Erythroblast (primary cell): ENCODE measurements at regions not wholly inside any gene's neighbourhood (a gene's known extent, or its start where the extent isn't known, plus 50 kb on each side); places are given as distances from the start of the nearest gene placed in this dataset.

Experiments
- GATA1 ChIP-seq: IDR thresholded peaks from 2 replicates; pipeline ENCODE4 v1.6.1; 2011; ENCODE audit warnings: low read depth, mild to moderate bottlenecking, control low read depth, low read length, moderate library complexity
- POLR2A ChIP-seq: IDR thresholded peaks from 2 replicates; pipeline ENCODE4 v1.6.1; 2011; ENCODE audit warnings: mild to moderate bottlenecking, low read length

- TF ChIP-seq POLR2A (no peak), GATA1 (no peak)
Measured at GRCh38 chr15:39394496-39394895, 186.4 kb upstream of the THBS1 start.
